Kidney tubule cell (primary cell): ENCODE measurements at regions not wholly inside any gene's neighbourhood (a gene's known extent, or its start where the extent isn't known, plus 50 kb on each side); places are given as distances from the start of the nearest gene placed in this dataset.

Experiments used
- DNase-seq: peaks from one replicate; pipeline ENCODE4 v3.0.0-alpha.2; 2018; ENCODE audit warnings: low spot score

GRCh38 chr4:28677808-28678207 lies 1817.2 kb downstream of the STIM2 start:
- DNase-seq = no peak

DNA sequence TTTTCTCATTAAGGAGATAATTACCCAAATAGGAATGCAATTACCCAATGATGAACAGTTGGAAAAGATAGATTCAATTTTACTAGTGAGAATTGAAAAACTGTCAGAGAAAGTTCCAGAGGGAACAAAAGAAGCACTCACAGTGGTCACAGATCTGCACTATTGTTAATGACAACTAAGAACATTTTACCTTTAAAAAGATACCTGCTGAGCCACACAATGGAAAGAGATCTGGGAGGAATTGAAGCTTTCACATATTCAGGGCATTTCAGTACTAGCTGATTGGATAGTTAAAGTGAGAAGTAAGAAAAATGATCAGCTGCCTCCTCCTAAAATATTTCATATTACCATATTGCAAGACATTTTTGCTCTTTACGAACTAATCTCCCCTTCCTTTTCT lies 1822.2 kb downstream of the STIM2 start:
- DNase-seq = no peak

GRCh38 chr4:28686618-28687017 lies 1826.0 kb downstream of the STIM2 start:
- peak; percentile 55 for DNase-seq

DNA sequence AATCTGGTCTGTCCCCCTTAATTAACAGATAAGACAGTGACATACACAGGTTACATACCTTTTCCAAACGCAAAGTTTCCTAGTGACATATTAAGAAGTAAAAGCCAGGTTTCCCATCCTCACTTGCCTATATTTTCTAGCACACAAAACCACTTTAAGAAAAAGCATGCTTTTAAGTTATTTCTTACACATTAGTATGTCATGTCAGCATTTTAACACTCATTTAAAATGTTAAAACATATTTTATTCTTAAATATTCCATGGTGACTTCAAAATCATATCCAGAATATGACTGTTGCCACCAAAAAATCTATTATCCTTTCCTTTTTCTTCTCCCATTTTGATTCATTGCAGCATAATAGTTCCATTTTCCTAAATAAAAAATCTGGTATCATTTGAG lies 1830.2 kb downstream of the STIM2 start:
- DNase-seq = no peak

DNA sequence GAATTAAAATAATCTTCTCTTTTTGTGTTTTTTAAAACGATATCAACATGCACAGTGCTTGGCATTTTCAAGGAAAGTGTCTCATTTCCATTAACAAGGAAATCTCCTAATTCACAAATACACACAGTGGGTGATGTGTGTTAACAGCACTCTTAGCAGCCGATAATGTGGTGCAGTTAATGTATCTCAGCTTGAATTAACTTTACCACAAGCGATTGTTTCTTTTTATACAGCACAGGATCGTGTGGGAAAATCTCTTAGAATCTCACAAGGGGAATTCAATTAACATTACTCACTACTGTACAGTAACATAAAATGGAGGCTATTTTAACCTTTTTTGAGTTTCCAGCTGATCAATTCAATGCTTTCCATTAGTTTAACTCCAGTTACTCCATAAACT lies 1841.9 kb downstream of the STIM2 start:
- DNase-seq = no peak

GRCh38 chr4:28709891-28710290 lies 1849.2 kb downstream of the STIM2 start:
- DNase-seq = no peak

GRCh38 chr4:28723371-28723770 lies 1862.7 kb downstream of the STIM2 start:
- DNase-seq = no peak

DNA sequence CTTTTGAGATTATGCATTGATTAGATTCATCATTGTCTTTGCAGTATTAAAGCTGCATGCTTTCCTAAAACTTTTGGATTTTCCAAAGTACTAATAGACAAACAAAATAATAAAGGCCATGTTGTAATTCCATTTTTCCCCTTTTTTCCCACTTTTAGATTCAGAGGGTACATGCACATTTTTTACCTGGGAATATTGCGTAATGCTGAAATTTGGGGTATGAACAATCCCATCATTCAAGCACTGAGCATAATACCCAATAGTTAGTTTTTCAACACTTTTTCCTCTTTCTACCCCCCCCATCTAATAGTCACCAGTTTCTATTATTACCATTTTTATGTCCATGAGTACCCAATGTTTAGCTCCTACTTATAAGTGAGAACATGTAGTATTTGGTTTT lies 1863.6 kb downstream of the STIM2 start:
- DNase-seq = no peak

- DNase-seq = no peak
These were observed 1869.7 kb downstream of the STIM2 start for GRCh38 chr4:28730304-28730703.

DNA sequence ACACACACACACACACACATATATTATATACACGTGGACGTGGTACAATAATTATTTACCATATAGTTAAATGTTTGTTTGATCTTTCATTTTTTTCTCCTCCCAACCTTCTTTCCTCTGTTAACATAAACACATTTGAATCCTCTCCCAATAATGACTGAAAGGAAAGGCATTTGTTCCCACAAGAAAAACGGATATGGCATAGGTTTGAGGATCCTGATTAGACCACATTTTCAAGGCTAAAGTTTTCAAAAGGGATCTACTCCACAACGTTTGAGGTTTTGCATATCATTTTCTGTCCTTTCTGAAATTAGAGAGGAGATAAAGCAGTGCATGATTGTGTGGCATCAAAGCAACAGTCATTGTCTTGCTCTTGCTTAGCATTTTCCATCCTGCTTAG lies 1883.4 kb downstream of the STIM2 start:
- no peak for DNase-seq

DNA sequence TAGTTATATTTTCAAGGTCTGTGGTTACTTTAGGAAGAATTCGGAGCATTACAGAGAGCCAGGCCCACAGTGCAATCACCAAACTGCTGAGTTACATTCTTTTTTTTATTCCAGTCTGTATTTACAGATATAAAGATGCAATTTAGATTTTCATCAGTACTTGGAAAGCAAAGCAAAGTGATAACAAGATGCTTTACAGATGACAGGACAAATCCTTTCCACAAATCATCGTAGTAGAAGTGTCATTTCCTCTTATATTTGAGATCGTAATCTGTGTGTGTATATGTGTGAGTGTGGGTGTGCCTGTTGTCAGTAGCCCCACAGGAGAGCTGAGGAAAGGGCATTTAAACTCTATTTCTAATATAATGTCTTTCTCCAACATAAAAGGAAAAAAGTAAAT lies 1893.7 kb downstream of the STIM2 start:
- DNase-seq = no peak

DNA sequence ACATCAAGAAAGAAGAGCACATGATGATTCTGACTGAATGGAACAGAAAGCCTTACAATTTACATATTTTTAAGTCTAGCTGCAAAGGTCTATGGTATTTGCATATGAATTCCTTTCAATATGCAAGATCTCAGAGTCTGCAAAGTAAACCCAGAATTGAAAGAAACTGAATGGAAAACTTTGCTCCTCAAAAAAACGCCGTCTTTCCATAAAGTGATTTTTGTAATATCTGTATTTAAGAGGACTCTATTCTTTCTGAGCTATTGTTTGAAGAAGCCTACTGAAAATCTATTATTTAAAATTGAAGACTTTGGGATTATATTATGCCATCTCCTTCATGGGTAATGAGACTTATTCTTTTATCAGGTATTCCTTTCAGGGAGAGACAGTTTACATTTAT lies 1894.4 kb downstream of the STIM2 start:
- no peak for DNase-seq

DNA sequence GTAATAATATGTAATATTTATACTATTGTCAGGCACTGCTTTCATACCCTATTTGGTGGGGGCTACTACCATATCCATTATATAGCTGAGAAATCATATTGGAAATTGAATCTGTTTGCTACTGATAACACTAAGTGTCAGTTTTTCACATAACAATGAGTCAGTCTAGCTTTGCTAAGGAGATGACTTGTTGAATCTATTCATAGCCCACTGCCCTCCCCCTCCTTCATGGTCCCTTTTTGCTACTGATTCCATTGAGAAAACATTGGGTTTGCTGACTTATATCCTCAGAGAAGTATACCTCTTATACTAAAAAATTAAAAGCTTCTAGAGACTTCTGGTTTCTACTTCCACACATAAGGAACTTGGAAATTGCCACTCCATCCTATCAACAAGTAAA lies 1898.4 kb downstream of the STIM2 start:
- DNase-seq = no peak

- DNase-seq = no peak
These were observed 1899.4 kb downstream of the STIM2 start for GRCh38 chr4:28760003-28760402.

GRCh38 chr4:28772066-28772465 lies 1911.4 kb downstream of the STIM2 start:
- DNase-seq = peak; percentile 75

DNA sequence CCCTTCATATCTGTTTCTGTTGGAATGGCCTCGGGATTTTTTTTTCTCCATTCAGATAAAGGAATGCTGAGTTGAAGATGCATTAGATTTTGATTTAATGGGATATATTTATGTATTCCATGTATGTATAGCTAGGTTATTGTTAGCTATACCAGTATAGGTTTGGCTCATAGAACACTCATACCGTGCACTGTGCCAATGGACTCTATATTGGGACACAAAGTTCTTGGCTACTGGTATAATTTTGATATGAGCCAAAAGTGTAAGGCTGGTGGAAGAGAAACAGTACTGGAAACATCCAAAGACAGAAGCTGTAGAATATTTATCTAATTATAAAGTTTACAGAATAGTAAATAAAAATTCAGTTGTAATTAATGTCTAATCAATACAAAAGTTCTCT lies 1912.1 kb downstream of the STIM2 start:
- no peak for DNase-seq

DNA sequence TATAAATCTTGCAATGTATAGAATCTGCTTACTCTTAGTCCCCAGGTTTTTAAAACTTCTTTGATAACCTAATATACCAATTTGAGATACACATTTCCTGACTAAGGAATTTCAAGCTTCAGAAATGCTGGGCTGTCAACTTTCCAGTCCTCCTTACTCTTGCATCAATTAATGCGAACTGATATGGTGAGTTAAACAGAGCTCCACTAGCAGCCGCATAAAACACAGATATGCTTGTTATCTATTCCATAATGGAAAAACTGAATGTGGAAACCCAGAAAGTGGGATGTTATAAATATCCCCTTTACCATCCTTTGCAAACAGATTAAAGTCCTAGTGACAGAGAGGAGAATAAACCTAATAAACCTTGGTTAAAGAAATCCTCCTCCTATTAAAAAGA lies 1913.7 kb downstream of the STIM2 start:
- DNase-seq = no peak

GRCh38 chr4:28776004-28776403 lies 1915.4 kb downstream of the STIM2 start:
- DNase-seq = no peak

DNA sequence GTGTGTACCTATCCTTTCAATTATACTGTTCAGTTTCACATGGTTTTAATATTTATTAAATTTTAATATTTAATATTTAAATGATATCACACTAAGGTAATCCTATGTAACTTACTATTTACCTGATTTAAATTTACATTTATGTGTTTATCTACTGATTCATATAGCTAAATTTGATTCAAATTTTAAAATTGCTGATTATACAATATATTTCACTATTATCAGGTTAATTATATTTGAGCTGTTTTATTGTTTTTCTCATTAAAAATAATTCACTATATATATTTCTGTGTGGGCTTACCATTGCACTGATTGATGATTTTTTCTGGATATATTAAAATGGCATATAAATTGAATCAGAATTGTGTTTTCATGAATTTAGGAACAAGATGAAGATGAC lies 1923.5 kb downstream of the STIM2 start:
- DNase-seq = no peak

DNA sequence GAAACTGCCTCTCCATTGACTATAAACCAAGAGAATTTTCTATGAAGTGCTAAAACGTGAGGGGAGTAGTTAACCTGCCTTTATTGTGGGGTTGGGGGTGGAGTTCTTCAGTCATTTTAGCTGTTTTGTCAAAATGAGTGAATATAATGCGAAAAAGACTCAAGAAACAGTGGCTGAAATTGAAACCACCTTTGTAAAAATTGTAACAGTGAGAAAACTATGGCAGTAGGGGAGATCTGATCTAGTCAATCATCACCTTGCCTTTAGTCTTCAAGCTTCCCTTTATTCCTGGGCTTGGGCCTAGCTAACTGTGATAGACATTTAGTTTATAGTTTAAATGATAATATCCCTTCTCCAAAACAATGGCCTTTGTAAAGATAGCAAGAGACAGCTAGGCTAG lies 1927.3 kb downstream of the STIM2 start:
- no peak for DNase-seq

DNA sequence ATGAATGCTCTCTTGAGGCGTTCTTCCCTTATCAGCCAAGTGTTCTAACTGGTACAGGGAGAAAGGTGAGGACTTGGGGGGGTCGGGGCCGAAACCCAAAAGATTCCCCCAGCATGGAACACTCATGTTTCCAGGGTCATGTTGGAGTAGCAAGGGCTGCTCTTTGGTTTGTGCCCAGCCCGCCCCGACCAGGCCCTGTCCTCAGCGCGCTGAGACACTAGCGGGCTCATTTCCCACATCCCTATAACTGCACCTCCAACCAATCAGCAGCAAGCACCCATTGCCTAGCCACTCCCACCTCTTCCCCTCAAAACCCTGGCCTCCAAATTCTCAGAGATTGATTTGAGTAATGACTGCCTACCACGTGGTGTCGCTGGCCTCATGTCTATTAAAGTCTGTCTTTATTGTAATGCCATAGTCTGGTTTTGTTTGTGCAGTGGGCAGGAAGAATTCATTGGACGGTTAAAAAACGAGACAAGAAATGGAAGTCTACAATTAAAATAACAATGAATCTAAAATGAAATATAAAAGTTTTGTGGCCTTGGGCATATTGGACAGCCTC lies 1928.4 kb downstream of the STIM2 start:
- DNase-seq = no peak

DNA sequence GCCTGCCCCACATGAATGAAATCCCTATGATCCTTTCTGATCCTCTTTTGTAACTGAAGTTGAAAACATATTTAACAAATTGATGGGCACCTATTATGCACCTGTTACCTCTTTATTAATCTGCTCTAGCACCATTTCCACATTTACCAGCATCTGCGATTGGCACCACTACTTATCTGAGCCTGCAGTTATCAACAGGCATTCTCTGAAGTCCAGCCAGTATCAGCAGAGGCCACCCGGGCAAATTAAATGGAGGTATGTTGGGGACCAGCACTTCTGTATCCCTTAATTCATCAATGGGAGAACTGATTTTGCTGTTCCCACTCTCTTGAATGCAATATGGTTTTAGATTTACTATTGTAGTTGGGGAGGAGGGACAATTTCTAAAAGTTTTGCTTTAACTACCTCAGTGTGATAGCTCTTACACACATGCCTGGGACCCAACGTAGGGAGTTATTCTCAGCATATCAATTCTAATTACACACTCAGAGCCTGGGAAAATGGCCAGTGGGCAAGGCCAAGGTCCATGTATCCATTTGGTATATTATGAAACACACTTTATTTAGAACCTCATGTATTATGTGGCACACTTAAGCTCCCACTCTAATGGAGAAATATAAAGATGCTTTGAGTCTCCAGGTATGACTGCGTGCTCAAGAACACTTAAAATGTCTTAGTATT lies 1927.1 kb upstream of the PCDH7 start:
- no peak for DNase-seq

- DNase-seq = no peak
These were observed 1920.5 kb upstream of the PCDH7 start for GRCh38 chr4:28799696-28800095.

DNA sequence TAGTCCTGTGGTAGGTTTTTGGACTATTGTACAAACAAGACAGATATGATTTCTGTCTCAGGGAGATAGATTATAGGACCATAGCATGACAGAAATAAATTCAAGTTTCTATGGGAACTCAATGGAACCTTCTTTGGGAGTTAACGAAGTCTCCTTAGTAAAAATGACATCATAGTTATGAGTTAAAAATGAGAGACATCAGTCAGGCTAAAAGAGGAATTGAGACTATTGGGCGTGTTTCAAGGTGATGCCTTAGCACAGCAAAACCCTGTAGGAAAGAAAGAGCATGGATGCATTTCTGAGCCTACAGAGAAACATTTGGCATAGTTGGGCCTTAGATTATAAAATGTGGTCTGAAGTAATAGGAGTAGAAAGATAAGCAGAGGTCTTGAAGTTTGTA lies 1909.1 kb upstream of the PCDH7 start:
- no peak for DNase-seq
